Osteoblast (primary cell): ENCODE measurements at regions not wholly inside any gene's neighbourhood (a gene's known extent, or its start where the extent isn't known, plus 50 kb on each side); places are given as distances from the start of the nearest gene placed in this dataset.
A peak's percentile ranks its signal among the peaks of the same experiment; 100 is the strongest.
"Not testable (repeated sequence)": the region's sequence is repeated elsewhere in the genome, so short reads cannot be mapped to it uniquely, and the experiment has no call there.

Experiments used
- DNase-seq: peaks from one replicate; pipeline ENCODE4 v3.0.0; 2011; ENCODE audit warnings: low spot score, mixed read lengths; ENCODE audit not compliant: insufficient read length; ENCODE audit errors: missing footprints
- H2AFZ ChIP-seq: 2 replicates; pipeline ENCODE4 v1.6.0; 2011; ENCODE audit warnings: mild to moderate bottlenecking, low read length
- H3K27ac ChIP-seq: 2 replicates; pipeline ENCODE4 v1.5.1; 2011; ENCODE audit warnings: mild to moderate bottlenecking, low read depth, low read length, moderate library complexity
- H3K27me3 ChIP-seq: 2 replicates; pipeline ENCODE4 v1.6.0; 2012; ENCODE audit warnings: mild to moderate bottlenecking, control low read depth, inconsistent platforms, low read length, moderate library complexity; ENCODE audit not compliant: insufficient read depth
- H3K36me3 ChIP-seq: 2 replicates; pipeline ENCODE4 v1.5.1; 2011; ENCODE audit warnings: mild to moderate bottlenecking, low read length, control low read depth, moderate library complexity; ENCODE audit not compliant: insufficient read depth
- H3K4me1 ChIP-seq: 2 replicates; pipeline ENCODE4 v1.5.1; 2011; ENCODE audit warnings: mild to moderate bottlenecking, low read length, control low read depth, moderate library complexity; ENCODE audit not compliant: insufficient read depth
- H3K4me2 ChIP-seq: 2 replicates; pipeline ENCODE4 v1.6.0; 2011; ENCODE audit warnings: mild to moderate bottlenecking, low read length; ENCODE audit not compliant: insufficient read depth
- H3K4me3 ChIP-seq: fragments of 200-600 bp; sonication (generic); 3 replicates; pipeline ENCODE4 v1.5.1; 2012; ENCODE audit warnings: mild to moderate bottlenecking, low read length, inconsistent platforms; ENCODE audit not compliant: insufficient read depth
- H3K79me2 ChIP-seq: 2 replicates; pipeline ENCODE4 v1.6.0; 2012; ENCODE audit warnings: mild to moderate bottlenecking, low read length, control low read depth, inconsistent platforms; ENCODE audit not compliant: insufficient read depth
- H3K9me3 ChIP-seq: 2 replicates; pipeline ENCODE4 v1.5.1; 2011; ENCODE audit warnings: low read depth, low read length, control low read depth
- H4K20me1 ChIP-seq: 2 replicates; pipeline ENCODE4 v1.6.0; 2012; ENCODE audit warnings: mild to moderate bottlenecking, low read length, control low read depth; ENCODE audit not compliant: insufficient read depth
- TF ChIP-seq, protein P1 (sequence below): IDR thresholded peaks from 2 replicates; pipeline ENCODE4 v1.5.1; 2011; ENCODE audit warnings: mild to moderate bottlenecking, low read depth, low read length, moderate library complexity; ENCODE audit errors: extremely low read depth

DNA sequence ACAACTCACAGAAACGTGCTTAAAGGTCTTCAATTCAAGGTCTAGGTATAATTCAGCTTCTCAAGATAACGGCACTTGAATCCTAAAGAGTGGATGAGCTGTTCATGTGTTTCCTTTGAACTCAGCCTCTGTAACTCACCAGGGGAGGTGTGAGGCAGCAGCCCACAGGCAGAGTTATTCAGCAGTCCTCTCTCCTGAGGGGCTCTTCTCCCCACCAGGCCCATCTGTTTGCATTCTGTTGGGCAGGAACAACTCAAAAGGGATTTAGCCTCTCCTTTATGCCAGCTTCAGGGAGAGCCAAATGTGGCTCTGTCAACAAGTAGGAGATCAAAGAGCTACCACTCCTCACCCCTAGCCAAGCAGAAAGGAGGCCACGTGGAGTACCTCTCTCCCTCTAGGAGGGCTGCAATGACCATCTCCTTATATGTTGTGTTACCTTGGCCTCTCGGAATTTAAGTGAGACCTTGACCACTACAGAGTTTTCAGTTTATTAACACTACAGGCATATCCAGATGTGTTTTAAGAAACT lies 151.2 kb downstream of the SPATA18 start:
- Histone ChIP-seq H3K27me3 (no peaks in the 10 kb centered on the region), H3K4me1 (peaks cover 6% of the 10 kb centered on the region), H4K20me1 (no peaks in the 10 kb centered on the region), H3K27ac (no peak overlapping the region), H3K9me3 (no peaks in the 10 kb centered on the region), H3K36me3 (no peaks in the 10 kb centered on the region), H3K4me3 (no peak overlapping the region), H2AFZ (no peak overlapping the region), H3K79me2 (no peaks in the 10 kb centered on the region), H3K4me2 (no peak overlapping the region)
- peak; percentile 15 for DNase-seq
- TF ChIP-seq, protein P1, sequence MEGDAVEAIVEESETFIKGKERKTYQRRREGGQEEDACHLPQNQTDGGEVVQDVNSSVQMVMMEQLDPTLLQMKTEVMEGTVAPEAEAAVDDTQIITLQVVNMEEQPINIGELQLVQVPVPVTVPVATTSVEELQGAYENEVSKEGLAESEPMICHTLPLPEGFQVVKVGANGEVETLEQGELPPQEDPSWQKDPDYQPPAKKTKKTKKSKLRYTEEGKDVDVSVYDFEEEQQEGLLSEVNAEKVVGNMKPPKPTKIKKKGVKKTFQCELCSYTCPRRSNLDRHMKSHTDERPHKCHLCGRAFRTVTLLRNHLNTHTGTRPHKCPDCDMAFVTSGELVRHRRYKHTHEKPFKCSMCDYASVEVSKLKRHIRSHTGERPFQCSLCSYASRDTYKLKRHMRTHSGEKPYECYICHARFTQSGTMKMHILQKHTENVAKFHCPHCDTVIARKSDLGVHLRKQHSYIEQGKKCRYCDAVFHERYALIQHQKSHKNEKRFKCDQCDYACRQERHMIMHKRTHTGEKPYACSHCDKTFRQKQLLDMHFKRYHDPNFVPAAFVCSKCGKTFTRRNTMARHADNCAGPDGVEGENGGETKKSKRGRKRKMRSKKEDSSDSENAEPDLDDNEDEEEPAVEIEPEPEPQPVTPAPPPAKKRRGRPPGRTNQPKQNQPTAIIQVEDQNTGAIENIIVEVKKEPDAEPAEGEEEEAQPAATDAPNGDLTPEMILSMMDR, result no peak

DNA sequence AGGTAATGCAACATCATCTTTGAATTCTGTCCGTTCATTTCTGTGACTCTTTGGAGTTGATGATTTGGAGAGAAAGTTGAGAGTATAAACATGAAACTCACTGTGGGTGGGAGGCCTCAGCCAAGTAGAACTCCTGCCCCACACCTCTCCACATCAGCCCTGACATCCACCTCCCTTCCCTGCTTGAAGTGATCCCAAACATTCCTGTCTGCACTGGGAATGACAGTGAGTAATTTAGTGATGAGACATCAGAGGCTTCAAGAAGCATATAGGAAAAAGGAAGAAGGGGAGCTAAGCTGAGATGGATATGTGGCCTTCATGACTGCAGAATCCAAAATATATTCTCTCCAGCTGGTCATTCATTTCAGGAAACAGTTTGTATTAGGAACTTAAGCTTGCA lies 151.8 kb downstream of the SPATA18 start:
- Histone ChIP-seq H3K9me3 (no peaks in the 10 kb centered on the region), H3K4me3 (no peak overlapping the region), H2AFZ (no peak overlapping the region), H3K79me2 (no peaks in the 10 kb centered on the region), H3K4me1 (peaks cover 6% of the 10 kb centered on the region), H3K36me3 (no peaks in the 10 kb centered on the region), H3K27ac (no peak overlapping the region), H3K4me2 (no peak overlapping the region), H4K20me1 (no peaks in the 10 kb centered on the region), H3K27me3 (no peaks in the 10 kb centered on the region)
- TF ChIP-seq, protein P1, result no peak
- DNase-seq, result no peak

DNA sequence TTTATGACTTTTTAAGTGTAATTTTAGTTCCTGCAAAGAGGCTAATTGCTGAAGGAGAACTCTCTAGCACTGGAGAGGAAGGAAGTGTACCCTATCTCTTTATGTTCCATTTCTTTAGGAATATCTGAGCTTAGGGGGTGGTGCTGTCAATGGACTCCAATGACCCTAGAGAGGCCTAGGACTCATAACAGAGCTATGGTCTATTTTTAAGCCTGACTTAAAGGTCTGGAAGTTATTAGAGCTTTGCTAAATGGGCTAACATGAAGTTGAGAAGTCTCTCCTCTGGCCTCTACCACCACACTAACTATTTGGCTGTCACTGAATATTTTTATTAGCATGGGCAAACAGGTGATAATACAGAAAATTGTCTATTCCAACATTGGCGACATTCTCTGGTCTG lies 152.2 kb downstream of the SPATA18 start:
- Histone ChIP-seq H2AFZ (no peak overlapping the region), H3K4me3 (no peak overlapping the region), H4K20me1 (no peaks in the 10 kb centered on the region), H3K27ac (no peak overlapping the region), H3K36me3 (no peaks in the 10 kb centered on the region), H3K4me2 (no peak overlapping the region), H3K4me1 (peaks cover 6% of the 10 kb centered on the region), H3K9me3 (no peaks in the 10 kb centered on the region), H3K79me2 (no peaks in the 10 kb centered on the region), H3K27me3 (no peaks in the 10 kb centered on the region)
- TF ChIP-seq, protein P1, result no peak
- DNase-seq, result peak; percentile 49

DNA sequence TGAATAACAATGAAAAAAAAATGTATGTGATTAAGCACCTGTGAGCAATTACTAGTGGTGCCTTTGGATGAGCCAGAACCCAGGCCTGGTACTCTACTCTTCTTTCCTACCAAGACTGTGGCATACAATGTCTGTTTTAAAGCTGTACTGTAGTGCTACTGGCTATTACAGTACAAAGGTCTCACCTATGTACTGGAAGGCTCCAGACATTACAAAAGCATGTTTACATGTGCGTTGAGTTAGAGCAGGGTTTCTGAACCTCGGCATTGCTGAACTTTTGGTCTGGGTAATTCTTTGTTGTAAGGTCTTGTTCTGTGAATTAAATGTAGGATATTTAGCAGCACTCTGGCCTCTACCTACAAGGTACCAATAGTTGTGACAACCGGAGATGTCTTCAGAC lies 153.8 kb downstream of the SPATA18 start:
- TF ChIP-seq, protein P1, result no peak
- no peak for DNase-seq
- H3K27ac ChIP-seq, result no peak overlapping the region
- no peaks in the 10 kb centered on the region for H3K27me3 ChIP-seq
- H4K20me1 ChIP-seq, result no peaks in the 10 kb centered on the region
- H3K4me2 ChIP-seq, result no peak overlapping the region
- H3K4me3 ChIP-seq, result no peak overlapping the region
- H3K4me1 ChIP-seq, result peaks cover 4% of the 10 kb centered on the region
- no peaks in the 10 kb centered on the region for H3K36me3 ChIP-seq
- no peaks in the 10 kb centered on the region for H3K9me3 ChIP-seq
- H2AFZ ChIP-seq, result no peak overlapping the region
- H3K79me2 ChIP-seq, result no peaks in the 10 kb centered on the region

DNA sequence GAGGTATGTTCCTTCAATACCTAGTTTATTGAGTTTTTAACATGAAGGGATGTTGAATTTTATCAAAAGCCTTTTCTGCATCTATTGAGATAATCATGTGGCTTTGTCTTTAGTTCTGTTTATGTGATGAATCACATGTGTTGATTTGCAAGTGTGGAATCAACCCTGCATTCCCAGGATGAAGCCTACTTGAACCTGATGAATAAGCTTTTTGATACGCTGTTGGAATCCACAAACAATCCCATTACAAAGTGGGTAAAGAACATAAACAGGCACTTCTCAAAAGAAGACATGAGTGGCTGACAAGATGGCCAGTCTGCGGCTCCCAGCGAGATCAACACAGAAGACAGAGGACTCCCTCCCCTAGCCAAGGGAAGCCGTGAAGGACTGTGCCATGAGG lies 156.0 kb downstream of the SPATA18 start:
- H3K79me2 ChIP-seq, result not testable (repeated sequence)

More for the DNA sequence above, 156.0 kb downstream of the SPATA18 start:
- not testable (repeated sequence) for H3K4me3 ChIP-seq, DNase-seq, H2AFZ ChIP-seq, H3K9me3 ChIP-seq, H3K27ac ChIP-seq, H3K4me2 ChIP-seq, H3K36me3 ChIP-seq, H3K27me3 ChIP-seq, H3K4me1 ChIP-seq, H4K20me1 ChIP-seq
